Amniotic epithelial cell (primary cell): ENCODE measurements at regions not wholly inside any gene's neighbourhood (a gene's known extent, or its start where the extent isn't known, plus 50 kb on each side); places are given as distances from the start of the nearest gene placed in this dataset.

ENCODE experiments used
- DNase-seq: peaks from one replicate; pipeline ENCODE4 v3.0.0-alpha.2; 2010; ENCODE audit warnings: low read depth

GRCh38 chr3:159170436-159171003 is 368.7 kb downstream of the MFSD1 start:
- DNase-seq = peak; percentile 36

DNA sequence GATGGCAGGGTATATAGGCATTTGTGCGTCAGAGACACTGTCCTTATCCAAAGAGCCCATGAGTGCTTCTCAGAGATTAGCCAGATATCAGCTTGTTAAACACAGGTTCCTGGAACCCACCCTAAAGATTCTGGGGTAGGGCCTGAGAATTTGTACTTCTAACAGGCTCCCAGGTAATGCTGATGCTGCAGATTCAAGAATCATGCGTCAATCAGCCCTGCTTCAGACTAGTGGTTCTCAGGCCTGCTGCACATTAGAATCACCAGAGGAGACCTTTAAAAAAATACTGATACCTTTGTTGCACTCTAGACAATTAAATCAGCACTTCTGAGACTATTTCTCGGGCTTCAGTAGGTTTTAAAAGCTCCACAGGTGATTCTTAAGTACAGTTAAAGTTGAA is 369.5 kb downstream of the MFSD1 start:
- DNase-seq = no peak

- DNase-seq = no peak
Measured at GRCh38 chr3:159172473-159172872, 370.6 kb downstream of the MFSD1 start.

DNA sequence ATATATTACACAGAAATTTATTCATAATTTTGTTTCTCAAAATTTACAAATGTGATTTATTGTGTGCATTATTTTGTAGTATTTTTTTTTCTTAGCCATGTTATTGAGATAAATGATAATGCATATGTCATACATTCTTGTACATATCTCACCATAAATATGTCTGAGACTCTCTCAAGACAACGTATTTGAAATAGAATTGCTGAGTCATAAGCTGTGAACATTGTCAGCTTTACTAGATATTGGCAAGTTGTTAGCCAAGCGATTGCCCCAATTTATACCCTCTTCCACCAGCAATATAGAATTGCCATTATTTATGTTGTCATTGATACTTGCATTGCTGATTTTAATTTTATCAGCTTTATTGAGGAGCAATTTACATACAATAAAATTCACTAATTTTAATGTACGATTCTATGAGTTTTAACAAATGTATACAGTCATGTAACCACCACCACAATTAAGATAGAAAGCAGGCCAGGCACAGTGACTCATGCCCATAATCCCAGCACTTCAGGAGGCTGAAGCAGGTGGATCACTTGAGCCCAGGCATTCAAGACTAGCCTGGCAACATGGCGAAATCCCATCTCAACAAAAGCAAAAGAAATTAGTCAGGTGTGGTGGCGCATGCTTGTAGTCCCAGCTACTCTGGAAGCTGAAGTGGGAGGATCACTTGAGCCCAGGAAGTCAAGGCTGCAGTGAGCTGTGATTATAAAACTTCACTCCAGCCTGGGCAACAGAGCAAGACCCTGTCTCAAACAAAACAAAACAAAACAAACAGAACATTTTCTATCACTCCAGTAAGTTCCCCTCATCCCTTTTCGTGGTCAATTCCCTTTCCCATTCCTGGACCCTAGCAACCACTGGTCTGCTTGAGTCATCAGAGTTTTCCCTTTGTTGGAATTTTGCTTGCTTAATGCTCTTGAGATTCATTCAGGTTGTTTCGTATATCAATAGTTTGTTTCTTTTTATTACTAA is 373.1 kb downstream of the MFSD1 start:
- DNase-seq = peak; percentile 84

GRCh38 chr3:159178209-159178897 is 376.5 kb downstream of the MFSD1 start:
- DNase-seq = no peak

GRCh38 chr3:159182961-159183360 is 381.1 kb downstream of the MFSD1 start:
- DNase-seq = no peak

DNA sequence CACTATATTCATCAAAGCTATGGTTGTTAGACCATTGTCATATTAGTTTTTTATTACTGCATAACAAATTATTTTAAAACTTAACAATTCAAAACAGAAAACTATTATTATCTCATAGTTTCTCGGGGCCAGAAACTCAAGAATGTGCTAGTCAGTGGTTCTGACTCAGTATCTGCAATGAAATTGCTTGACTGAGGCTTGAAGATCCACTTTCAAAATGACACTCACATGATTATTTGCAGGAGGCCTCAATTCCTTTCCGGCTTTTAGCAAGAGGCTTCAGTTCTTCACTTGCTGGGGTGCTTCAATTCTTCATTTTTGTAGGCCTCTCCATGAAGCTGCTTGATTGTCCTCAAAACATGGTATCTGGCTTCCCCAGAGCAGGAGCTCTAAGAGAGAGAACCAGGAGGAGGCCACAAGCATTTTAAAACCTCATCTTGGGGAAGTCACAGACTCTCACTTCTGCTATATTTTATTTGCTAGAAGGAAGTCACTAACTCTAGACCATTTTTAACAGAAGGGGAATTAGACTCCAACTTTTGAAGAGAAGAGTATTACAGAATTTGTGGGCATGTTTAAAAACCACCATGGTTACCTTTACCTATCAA is 383.7 kb downstream of the MFSD1 start:
- no peak for DNase-seq

DNA sequence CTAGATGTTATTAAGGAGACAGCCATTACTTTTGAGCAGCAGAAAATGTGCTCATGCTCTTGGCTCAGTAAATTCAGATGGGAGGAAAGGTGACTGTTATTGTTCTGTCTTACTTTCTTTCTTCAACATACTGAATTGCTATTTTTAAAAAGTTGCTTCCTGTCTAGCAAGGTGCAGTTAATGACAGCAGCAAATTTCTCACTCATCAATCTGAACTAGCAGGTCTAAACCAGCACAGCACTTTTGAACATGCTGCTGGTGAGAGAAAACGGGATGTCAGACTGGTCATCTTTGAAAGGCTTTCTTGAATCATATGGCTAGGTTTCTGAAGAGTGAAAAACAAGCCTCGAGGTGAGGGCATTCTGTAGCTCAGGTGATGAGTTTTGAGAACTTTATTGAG is 384.7 kb downstream of the MFSD1 start:
- DNase-seq = no peak

GRCh38 chr3:159187232-159187631 is 385.4 kb downstream of the MFSD1 start:
- peak; percentile 77 for DNase-seq

- no peak for DNase-seq
Measured at GRCh38 chr3:159187706-159188105, 385.9 kb downstream of the MFSD1 start.

DNA sequence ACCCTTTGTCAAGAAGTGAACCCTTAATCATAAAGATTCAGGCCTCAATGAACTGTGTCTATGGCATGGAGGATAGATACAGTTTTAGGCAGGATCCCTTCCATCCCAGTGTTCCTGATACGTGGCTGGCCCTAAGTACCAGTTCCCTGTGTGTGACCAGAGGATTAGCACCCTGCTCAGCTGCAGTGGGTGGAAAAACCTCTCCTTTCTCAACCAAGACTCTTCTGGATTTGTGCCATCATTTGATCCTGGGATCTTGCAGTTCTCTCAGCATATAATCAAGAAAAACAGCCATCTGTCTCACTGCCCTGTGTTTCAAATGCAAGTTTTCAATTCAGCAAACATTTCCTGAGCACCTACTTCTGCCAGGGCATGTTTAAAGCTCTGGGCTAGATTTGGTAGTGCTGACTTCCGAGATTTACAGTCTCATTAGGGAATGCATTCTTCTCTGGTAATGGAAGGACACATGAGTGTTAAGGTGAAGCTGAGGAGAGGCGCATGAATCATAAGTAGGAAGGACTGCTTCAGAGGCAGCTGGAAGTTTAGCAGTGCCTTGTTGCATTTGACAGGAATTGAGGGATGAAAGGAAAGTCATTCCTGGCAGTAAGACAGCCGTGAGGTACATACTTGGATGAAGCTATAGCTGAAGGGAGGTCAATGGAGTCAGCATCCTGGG is 388.3 kb downstream of the MFSD1 start:
- peak; percentile 87 for DNase-seq

DNA sequence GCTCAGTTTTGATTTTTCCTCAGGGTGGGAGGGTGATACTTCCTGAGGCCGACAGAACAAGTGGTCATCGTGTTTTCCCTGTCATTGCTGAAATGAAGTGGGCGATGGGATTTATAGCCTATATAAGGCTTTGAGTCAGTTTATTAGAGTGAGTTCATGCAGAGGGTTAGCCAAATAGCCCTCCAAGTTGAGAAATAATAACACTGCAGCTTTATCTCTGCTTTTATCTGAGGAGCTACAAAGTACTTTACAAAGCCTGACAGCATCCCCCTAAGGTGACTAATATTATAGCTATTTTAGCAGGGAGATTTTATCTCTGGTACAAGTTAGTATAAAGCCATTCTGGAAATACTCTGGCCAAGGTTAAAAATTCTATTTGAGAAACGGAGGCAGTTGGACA is 389.6 kb downstream of the MFSD1 start:
- DNase-seq = peak; percentile 98

GRCh38 chr3:159196359-159196758 is 394.5 kb downstream of the MFSD1 start:
- DNase-seq = no peak

GRCh38 chr3:159200176-159200575 is 398.3 kb downstream of the MFSD1 start:
- DNase-seq = peak; percentile 96

DNA sequence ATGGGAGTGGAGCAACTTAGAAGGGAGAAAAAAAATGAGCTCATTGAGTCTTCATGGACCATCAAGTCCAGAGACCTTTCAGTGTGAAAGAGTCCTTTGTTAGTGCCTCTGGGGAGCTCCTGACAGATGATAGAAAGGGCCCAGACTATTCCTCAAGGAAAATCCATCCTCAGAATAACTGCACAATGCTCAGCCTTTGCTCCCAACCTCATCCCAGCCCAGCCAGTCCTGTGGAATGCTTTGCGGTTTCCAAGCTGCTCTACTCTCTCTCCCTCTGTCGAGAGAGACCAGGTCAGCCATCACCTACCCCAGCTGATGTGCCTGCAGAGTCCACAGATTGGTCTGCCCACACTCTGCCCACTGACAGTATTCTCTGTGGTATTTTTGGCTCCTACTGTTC is 406.2 kb downstream of the MFSD1 start:
- DNase-seq = peak; percentile 32

DNA sequence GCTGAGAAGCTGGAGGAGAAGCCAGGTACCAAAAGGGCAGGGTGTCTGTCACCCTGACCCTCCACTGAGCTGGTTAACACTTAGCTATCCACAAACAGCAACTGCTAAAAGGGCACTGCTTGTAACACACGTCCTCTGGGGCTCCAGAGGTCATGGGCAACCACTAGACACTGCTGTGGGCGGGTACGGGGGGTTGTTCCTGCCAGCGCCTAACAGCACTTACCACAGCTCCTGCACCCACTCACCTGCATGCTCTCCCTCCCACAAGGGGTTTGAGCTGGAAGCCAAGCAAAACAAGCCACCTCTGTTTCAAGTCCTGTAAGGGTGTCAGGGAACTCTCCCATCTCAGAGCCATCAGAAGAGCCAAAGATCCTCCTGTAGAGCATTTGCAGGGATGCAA is 407.6 kb downstream of the MFSD1 start:
- no peak for DNase-seq

DNA sequence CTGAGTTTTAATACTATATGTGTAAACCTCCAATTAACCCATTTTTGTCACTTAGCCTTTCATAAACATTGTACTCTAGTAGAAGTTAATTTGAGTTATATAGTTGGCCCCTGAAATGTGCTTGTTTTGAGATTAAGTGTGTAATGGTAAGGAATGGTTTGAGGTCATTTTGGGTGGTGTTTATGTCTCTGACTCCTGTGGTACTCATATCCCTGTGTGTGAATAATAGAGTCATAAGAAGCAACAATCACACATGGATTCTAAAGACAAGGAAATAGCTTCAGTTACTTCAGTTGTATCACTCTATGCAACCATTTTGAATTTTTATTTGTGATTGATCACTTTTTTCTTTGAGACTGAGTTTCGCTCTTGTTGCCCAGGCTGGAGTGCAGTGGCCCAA is 408.5 kb downstream of the MFSD1 start:
- DNase-seq = no peak

GRCh38 chr3:159216311-159216710 is 414.5 kb downstream of the MFSD1 start:
- no peak for DNase-seq

DNA sequence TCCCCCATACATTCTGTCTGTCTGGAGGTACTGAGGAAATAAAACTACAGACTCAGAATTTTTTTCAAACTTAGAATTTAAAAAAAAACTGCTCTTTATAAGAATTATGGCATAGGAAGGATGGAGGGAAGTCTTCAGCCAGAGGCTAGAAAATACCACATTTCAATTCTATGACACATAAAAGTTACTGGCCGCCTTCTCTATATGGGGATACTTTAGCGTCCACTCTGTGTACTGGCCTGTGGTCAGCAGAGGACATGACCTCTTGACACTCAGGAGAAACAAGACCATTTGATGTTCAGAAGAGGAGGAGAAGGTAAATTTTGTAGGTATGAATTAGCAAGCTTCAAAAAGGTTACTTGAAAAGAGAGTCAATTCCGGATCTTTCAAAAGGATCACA is 417.4 kb downstream of the MFSD1 start:
- DNase-seq = no peak

DNA sequence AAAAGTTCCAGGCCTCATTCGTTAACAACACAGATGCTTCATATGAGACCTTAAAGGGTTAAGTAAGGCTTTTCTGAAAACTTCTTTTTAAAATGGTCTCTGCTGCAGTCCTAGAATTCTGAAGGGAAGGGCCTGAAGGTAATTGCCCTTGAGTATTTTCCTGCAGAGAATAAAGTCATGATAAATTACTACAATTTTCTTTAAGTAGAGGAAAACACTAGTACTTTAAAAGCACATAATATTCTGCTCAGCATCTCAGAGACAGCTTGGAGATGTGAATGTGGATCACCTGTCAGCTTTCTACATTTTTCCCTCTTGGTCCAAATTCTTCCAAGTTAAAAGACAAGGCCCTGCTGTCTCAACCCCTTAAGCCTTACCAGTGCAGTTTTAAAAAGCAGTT is 419.5 kb downstream of the MFSD1 start:
- DNase-seq = no peak

DNA sequence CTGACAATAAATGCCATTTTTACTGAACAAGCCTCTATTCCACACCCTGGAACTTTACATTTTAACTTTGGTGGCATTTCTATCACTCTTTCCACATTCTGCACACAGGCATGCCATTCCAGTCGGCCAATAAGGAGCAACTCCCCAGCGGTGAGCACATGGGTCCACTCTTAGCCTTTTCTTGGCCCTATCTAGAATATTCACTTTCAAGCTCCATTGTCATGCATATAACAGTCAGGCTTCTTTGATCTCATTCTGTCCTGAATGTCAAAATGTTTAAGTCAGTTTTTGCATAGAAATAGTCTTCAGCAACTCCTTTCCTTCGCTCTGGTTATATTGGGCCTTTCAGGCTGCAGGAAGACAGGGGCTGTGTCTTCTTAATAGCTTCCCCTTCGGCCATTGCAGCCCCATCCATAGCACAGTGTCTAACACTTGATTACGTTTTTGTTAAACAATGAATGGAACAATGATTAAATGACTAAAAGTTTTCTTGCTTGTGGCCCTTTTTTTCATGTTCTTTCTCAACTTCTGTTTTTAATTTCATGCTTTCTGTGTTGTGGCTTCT is 427.3 kb downstream of the MFSD1 start:
- DNase-seq = no peak

DNA sequence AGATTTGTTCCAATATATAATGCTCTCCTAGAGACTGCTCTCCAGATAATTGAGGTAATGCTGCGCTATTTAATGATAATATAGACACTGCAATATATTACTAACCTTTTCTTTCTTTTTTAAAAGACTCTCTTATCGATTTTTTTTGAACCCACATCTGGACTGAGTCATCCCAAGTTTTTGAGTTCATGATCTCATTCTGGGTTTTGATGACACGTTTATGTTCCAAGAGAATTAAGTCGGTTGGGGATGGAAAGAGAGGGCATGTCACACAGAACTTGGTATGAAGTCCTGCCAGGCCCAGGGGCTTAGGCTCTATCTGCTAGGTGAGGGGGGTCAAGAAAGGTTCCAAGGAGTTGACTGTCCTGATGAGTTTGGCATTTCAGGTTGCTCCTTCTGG is 431.1 kb downstream of the MFSD1 start:
- no peak for DNase-seq
